HEK293 (cell line): ENCODE measurements at regions not wholly inside any gene's neighbourhood (a gene's known extent, or its start where the extent isn't known, plus 50 kb on each side); places are given as distances from the start of the nearest gene placed in this dataset.

Experiments
- CTCF ChIA-PET: fragments of 350-600 bp; formaldehyde crosslinking; extraction: SDS; loops from one replicate; lab custom pipeline; 2021; ENCODE audit warnings: antibody characterized with exemption; lab: Yijun Ruan, JAX
- POLR2A ChIA-PET: fragments of 300-600 bp; formaldehyde crosslinking; extraction: SDS; loops from one replicate; lab custom pipeline; 2020; ENCODE audit warnings: antibody characterized with exemption, inconsistent platforms; lab: Yijun Ruan, JAX
- H3K27ac ChIP-seq: fragments of 200-500 bp; sonication (Bioruptor generic); 2 replicates; pipeline ENCODE4 v1.5.1; 2014; ENCODE audit warnings: low read depth, low read length, control low read depth, inconsistent platforms; ENCODE audit errors: extremely low read depth
- H3K36me3 ChIP-seq, 2 experiments: fragments of 200-500 bp in 1 of 2; sonication (Bioruptor generic) in 1 of 2; 1 replicate in 1 of 2; 2 replicates in 1 of 2; pipeline ENCODE4 v1.5.1; 2014 to 2017; ENCODE audit warnings: inconsistent platforms in 2 of 2, low read length in 2 of 2; ENCODE audit not compliant: control insufficient read depth in 2 of 2, insufficient read depth in 1 of 2
- H3K4me1 ChIP-seq: fragments of 200-500 bp; sonication (Bioruptor generic); 2 replicates; pipeline ENCODE4 v1.5.1; 2014; ENCODE audit warnings: mild to moderate bottlenecking, low read length, inconsistent platforms; ENCODE audit not compliant: control insufficient read depth, insufficient read depth
- H3K4me3 ChIP-seq: 2 replicates; pipeline ENCODE4 v1.5.1; 2011; ENCODE audit warnings: low read depth, mild to moderate bottlenecking, control low read depth, low read length, moderate library complexity
- H3K9me3 ChIP-seq: fragments of 200-500 bp; sonication (Bioruptor generic); 2 replicates; pipeline ENCODE4 v1.5.1; 2014; ENCODE audit warnings: low read depth, low read length, inconsistent platforms; ENCODE audit not compliant: control insufficient read depth, insufficient read depth
- BCL11B ChIP-seq: fragments of 450-650 bp; formaldehyde crosslinking; IDR thresholded peaks from 2 replicates; pipeline ENCODE4 v1.5.1; 2016; ENCODE audit warnings: low read depth, missing biosample characterization, missing genetic modification characterization
- FEZF1 ChIP-seq: fragments of 450-650 bp; formaldehyde crosslinking; IDR thresholded peaks from 2 replicates; pipeline ENCODE4 v1.5.1; 2016; ENCODE audit warnings: missing biosample characterization, missing genetic modification characterization
- GLIS1 ChIP-seq: fragments of 450-650 bp; formaldehyde crosslinking; IDR thresholded peaks from 2 replicates; pipeline ENCODE4 v1.5.1; 2016; ENCODE audit warnings: missing biosample characterization, missing genetic modification characterization
- GLIS2 ChIP-seq: fragments of 450-650 bp; formaldehyde crosslinking; IDR thresholded peaks from 2 replicates; pipeline ENCODE4 v1.5.1; 2016; ENCODE audit warnings: missing biosample characterization, missing genetic modification characterization
- IKZF3 ChIP-seq: fragments of 450-650 bp; IDR thresholded peaks from 2 replicates; pipeline ENCODE4 v1.5.0; 2018; ENCODE audit warnings: missing biosample characterization, mild to moderate bottlenecking, missing genetic modification characterization, moderate library complexity
- MEIS1 ChIP-seq: sonication (generic); formaldehyde crosslinking; IDR thresholded peaks from 2 replicates; pipeline ENCODE4 v1.8.1; 2022; ENCODE audit warnings: missing genetic modification reagents, mild to moderate bottlenecking, borderline replicate concordance
- OSR2 ChIP-seq: fragments of 450-650 bp; formaldehyde crosslinking; IDR thresholded peaks from 2 replicates; pipeline ENCODE4 v1.5.1; 2016; ENCODE audit warnings: missing biosample characterization, missing genetic modification characterization
- PRDM1 ChIP-seq: fragments of 450-650 bp; formaldehyde crosslinking; IDR thresholded peaks from 2 replicates; pipeline ENCODE4; 2016; ENCODE audit warnings: missing biosample characterization, missing genetic modification characterization
- REPIN1 ChIP-seq: fragments of 450-650 bp; formaldehyde crosslinking; IDR thresholded peaks from 2 replicates; pipeline ENCODE4 v1.5.1; 2017; ENCODE audit warnings: missing biosample characterization, missing genetic modification characterization, low read depth
- SALL2 ChIP-seq: fragments of 450-650 bp; formaldehyde crosslinking; IDR thresholded peaks from 2 replicates; pipeline ENCODE4 v1.5.0; 2017; ENCODE audit warnings: missing biosample characterization, mild to moderate bottlenecking, missing genetic modification characterization, borderline replicate concordance
- ZNF114 ChIP-seq: fragments of 450-650 bp; formaldehyde crosslinking; IDR thresholded peaks from 2 replicates; pipeline ENCODE4 v1.5.0; 2017; ENCODE audit warnings: missing biosample characterization, missing genetic modification characterization
- ZNF133 ChIP-seq: fragments of 450-650 bp; formaldehyde crosslinking; IDR thresholded peaks from 2 replicates; pipeline ENCODE4 v1.5.1; 2016; ENCODE audit warnings: missing biosample characterization, missing genetic modification characterization
- ZNF138 ChIP-seq: fragments of 450-650 bp; formaldehyde crosslinking; IDR thresholded peaks from 2 replicates; pipeline ENCODE4 v1.5.1; 2016; ENCODE audit warnings: missing biosample characterization, missing genetic modification characterization, borderline replicate concordance
- ZNF157 ChIP-seq: fragments of 450-650 bp; formaldehyde crosslinking; IDR thresholded peaks from 2 replicates; pipeline ENCODE4 v1.5.1; 2016; ENCODE audit warnings: missing biosample characterization, missing genetic modification characterization
- ZNF16 ChIP-seq: fragments of 450-650 bp; formaldehyde crosslinking; IDR thresholded peaks from 2 replicates; pipeline ENCODE4 v1.5.1; 2016; ENCODE audit warnings: low read depth, missing biosample characterization, missing genetic modification characterization
- ZNF416 ChIP-seq: fragments of 450-650 bp; formaldehyde crosslinking; IDR thresholded peaks from 2 replicates; pipeline ENCODE4 v1.5.1; 2016; ENCODE audit warnings: missing biosample characterization, missing genetic modification characterization
- ZNF48 ChIP-seq: fragments of 450-650 bp; formaldehyde crosslinking; IDR thresholded peaks from 2 replicates; pipeline ENCODE4 v1.5.1; 2016; ENCODE audit warnings: missing biosample characterization, missing genetic modification characterization
- ZNF514 ChIP-seq: fragments of 450-650 bp; formaldehyde crosslinking; IDR thresholded peaks from 2 replicates; pipeline ENCODE4 v1.5.1; 2016; ENCODE audit warnings: missing biosample characterization, missing genetic modification characterization
- ZNF558 ChIP-seq: fragments of 450-650 bp; formaldehyde crosslinking; IDR thresholded peaks from 2 replicates; pipeline ENCODE4 v1.5.1; 2016; ENCODE audit warnings: missing biosample characterization, missing genetic modification characterization
- ZNF660 ChIP-seq: fragments of 450-650 bp; IDR thresholded peaks from 2 replicates; pipeline ENCODE4 v1.5.1; 2018; ENCODE audit warnings: missing biosample characterization, mild to moderate bottlenecking, missing genetic modification characterization
- ZNF791 ChIP-seq: fragments of 450-650 bp; formaldehyde crosslinking; IDR thresholded peaks from 2 replicates; pipeline ENCODE4 v1.5.1; 2016; ENCODE audit warnings: missing biosample characterization, missing genetic modification characterization
- ZSCAN30 ChIP-seq: fragments of 450-650 bp; IDR thresholded peaks from 2 replicates; pipeline ENCODE4 v1.5.1; 2018; ENCODE audit warnings: missing biosample characterization, mild to moderate bottlenecking, missing genetic modification characterization, moderate library complexity
- TF ChIP-seq, protein P1 (sequence below): fragments of 450-650 bp; formaldehyde crosslinking; IDR thresholded peaks from 2 replicates; pipeline ENCODE4 v1.5.1; 2016; ENCODE audit warnings: missing biosample characterization, missing genetic modification characterization
- TF ChIP-seq, protein P2 (sequence below): fragments of 450-650 bp; formaldehyde crosslinking; IDR thresholded peaks from 2 replicates; pipeline ENCODE4 v1.5.1; 2017; ENCODE audit warnings: missing biosample characterization, missing genetic modification characterization
- TF ChIP-seq, protein P3 (sequence below): fragments of 450-650 bp; formaldehyde crosslinking; IDR thresholded peaks from 2 replicates; pipeline ENCODE4 v1.5.1; 2017; ENCODE audit warnings: missing biosample characterization, missing genetic modification characterization
- TF ChIP-seq, protein P4 (sequence below): fragments of 450-650 bp; formaldehyde crosslinking; IDR thresholded peaks from 2 replicates; pipeline ENCODE4 v1.5.1; 2016; ENCODE audit warnings: missing biosample characterization, missing genetic modification characterization

DNA sequence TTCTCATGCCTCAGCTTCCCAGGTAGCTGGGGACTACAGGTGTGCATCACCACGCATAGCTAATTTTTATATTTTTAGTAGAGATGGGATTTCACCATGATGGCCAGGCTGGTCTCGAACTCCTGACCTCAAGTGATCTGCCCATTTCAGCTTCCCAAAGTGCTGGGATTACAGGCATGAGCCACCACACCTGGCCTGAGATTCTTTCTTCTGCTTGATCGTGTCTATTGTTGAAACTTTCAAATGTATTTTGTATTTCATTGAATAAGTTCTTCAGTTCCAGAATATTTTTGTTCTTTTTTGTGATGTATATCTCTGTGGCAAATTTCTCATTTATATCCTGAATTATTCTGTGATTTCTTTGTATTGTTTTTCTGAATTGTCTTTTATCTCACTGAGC, 1063.3 kb upstream of the WWC1 start:
- Histone ChIP-seq H3K36me3 (no peaks in the 10 kb centered on the region), H3K4me1 (no peaks in the 10 kb centered on the region), H3K9me3 (no peaks in the 10 kb centered on the region), H3K4me3 (no peak overlapping the region), H3K27ac (no peak overlapping the region)
- CTCF ChIA-PET, result no interaction called here
- no peak for TF ChIP-seq ZSCAN30 (tag by site-specific recombination)
- TF ChIP-seq BCL11B (tag by site-specific recombination), result no peak
- TF ChIP-seq GLIS1 (tag by site-specific recombination), result no peak
- TF ChIP-seq IKZF3 (tag by site-specific recombination), result no peak
- POLR2A ChIA-PET, result no interaction called here

DNA sequence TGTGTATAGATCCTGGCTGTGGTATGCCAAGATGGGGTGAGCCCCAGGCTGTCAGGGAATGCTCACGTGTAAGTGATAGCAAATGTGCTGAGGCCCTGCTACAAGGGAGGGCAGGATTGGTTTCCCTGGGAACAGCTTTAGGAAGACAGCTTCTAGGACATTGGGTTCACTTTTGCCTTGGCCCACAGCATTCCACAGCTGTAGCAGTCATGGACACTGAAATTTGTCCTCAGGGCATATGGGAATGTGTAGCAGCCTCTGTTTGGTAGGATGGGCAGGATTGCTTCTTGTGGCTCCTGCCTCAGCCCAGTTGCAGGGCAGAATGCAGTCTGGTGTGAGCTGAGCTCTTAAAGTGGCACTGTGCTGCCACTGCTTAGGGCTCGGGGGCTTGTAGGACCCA, 1061.7 kb upstream of the WWC1 start:
- no peaks in the 10 kb centered on the region for H3K4me1 ChIP-seq
- TF ChIP-seq ZNF416 (no peak), ZNF133 (tag by site-specific recombination) (no peak), ZNF791 (tag by site-specific recombination) (no peak), ZNF157 (tag by site-specific recombination) (no peak), ZNF558 (no peak), REPIN1 (no peak), OSR2 (tag by site-specific recombination) (no peak), GLIS2 (tag by site-specific recombination) (no peak), ZNF16 (no peak), SALL2 (tag by site-specific recombination) (no peak), BCL11B (tag by site-specific recombination) (no peak), MEIS1 (CRISPR knock-in tag) (no peak), ZNF114 (tag by site-specific recombination) (no peak), ZNF514 (tag by site-specific recombination) (no peak)
- TF ChIP-seq, protein P1, sequence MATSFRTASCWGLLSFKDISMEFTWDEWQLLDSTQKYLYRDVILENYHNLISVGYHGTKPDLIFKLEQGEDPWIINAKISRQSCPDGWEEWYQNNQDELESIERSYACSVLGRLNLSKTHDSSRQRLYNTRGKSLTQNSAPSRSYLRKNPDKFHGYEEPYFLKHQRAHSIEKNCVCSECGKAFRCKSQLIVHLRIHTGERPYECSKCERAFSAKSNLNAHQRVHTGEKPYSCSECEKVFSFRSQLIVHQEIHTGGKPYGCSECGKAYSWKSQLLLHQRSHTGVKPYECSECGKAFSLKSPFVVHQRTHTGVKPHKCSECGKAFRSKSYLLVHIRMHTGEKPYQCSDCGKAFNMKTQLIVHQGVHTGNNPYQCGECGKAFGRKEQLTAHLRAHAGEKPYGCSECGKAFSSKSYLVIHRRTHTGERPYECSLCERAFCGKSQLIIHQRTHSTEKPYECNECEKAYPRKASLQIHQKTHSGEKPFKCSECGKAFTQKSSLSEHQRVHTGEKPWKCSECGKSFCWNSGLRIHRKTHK (tag by site-specific recombination), result no peak
- TF ChIP-seq, protein P2, sequence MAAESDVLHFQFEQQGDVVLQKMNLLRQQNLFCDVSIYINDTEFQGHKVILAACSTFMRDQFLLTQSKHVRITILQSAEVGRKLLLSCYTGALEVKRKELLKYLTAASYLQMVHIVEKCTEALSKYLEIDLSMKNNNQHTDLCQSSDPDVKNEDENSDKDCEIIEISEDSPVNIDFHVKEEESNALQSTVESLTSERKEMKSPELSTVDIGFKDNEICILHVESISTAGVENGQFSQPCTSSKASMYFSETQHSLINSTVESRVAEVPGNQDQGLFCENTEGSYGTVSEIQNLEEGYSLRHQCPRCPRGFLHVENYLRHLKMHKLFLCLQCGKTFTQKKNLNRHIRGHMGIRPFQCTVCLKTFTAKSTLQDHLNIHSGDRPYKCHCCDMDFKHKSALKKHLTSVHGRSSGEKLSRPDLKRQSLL (tag by site-specific recombination), result no peak
- TF ChIP-seq, protein P3, sequence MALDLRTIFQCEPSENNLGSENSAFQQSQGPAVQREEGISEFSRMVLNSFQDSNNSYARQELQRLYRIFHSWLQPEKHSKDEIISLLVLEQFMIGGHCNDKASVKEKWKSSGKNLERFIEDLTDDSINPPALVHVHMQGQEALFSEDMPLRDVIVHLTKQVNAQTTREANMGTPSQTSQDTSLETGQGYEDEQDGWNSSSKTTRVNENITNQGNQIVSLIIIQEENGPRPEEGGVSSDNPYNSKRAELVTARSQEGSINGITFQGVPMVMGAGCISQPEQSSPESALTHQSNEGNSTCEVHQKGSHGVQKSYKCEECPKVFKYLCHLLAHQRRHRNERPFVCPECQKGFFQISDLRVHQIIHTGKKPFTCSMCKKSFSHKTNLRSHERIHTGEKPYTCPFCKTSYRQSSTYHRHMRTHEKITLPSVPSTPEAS (tag by site-specific recombination), result no peak
- TF ChIP-seq, protein P4, sequence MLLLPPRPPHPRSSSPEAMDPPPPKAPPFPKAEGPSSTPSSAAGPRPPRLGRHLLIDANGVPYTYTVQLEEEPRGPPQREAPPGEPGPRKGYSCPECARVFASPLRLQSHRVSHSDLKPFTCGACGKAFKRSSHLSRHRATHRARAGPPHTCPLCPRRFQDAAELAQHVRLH (tag by site-specific recombination), result no peak
- no peak overlapping the region for H3K4me3 ChIP-seq
- no peaks in the 10 kb centered on the region for H3K9me3 ChIP-seq
- CTCF ChIA-PET, result no interaction called here
- no peaks in the 10 kb centered on the region for H3K36me3 ChIP-seq
- no peak overlapping the region for H3K27ac ChIP-seq
- POLR2A ChIA-PET, result no interaction called here

DNA sequence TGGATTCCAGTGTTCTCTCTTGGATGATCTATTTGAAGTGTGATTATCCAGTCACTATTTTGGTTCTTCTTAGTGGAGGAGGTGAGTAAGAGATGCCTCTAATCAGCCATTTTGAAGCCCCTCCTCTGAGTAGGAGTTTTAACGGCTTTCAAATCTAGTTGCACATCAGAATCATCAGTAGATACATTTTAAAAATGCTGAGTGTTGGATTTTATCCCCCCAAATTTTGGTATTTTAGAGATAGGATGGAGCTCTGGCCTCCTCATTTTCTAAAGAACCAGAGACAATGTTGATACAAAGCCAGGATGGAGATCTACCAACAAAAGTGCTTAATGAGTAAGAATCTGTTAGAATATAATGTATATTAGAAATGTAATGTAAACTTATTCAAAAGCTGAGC, 1061.0 kb upstream of the WWC1 start:
- no peaks in the 10 kb centered on the region for H3K9me3 ChIP-seq
- no peak for TF ChIP-seq ZNF660 (tag by site-specific recombination)
- no peak for TF ChIP-seq ZNF138 (tag by site-specific recombination)
- no peak for TF ChIP-seq FEZF1
- TF ChIP-seq ZNF48 (tag by site-specific recombination), result no peak
- no peak for TF ChIP-seq PRDM1 (tag by site-specific recombination)
- no peaks in the 10 kb centered on the region for H3K36me3 ChIP-seq
- no peak overlapping the region for H3K27ac ChIP-seq
- POLR2A ChIA-PET, result no interaction called here
- CTCF ChIA-PET, result no interaction called here
- no peaks in the 10 kb centered on the region for H3K4me1 ChIP-seq
- no peak overlapping the region for H3K4me3 ChIP-seq
